ENCODE measurements at regions not wholly inside any gene's neighbourhood (a gene's known extent, or its start where the extent isn't known, plus 50 kb on each side); places are given as distances from the start of the nearest gene placed in this dataset.

- Histone ChIP-seq H3K9me2 (replicated peaks; ENCODE audit: insufficient read depth, low read length) (no peaks in the 10 kb centered on the region), H3K79me2 (ENCODE audit: insufficient read depth, low read length) (no peaks in the 10 kb centered on the region)
- TF ChIP-seq CTCF (IDR thresholded peaks at IDR 0.05; ENCODE audit: insufficient read depth, low read length, poor library complexity, severe bottlenecking) (no peak), EZH2phosphoT487 (conservative IDR thresholded peaks at IDR 0.05; ENCODE audit: low read length) (no peak)
Observed at GRCh38 chr2:116319935-116320334, 1494.6 kb upstream of the DDX18 start.

GRCh38 chr2:116329280-116329679, 1485.2 kb upstream of the DDX18 start:
- H3K4me3 ChIP-seq (ENCODE audit: insufficient read depth, low read length, poor library complexity, severe bottlenecking): no peak overlapping the region
- H2AFZ ChIP-seq (ENCODE audit: low read depth, low read length, severe bottlenecking): no peak overlapping the region
- TF ChIP-seq CTCF (IDR thresholded peaks at IDR 0.05; ENCODE audit: insufficient read depth, low read length, poor library complexity, severe bottlenecking) (no peak), EZH2phosphoT487 (conservative IDR thresholded peaks at IDR 0.05; ENCODE audit: low read length) (no peak)
- no peaks in the 10 kb centered on the region for H3K79me2 ChIP-seq (ENCODE audit: insufficient read depth, low read length)
- no peaks in the 10 kb centered on the region for H3F3A ChIP-seq (ENCODE audit: insufficient read depth)
- no peaks in the 10 kb centered on the region; the same call in 1 of the 2 replicates for H3K9me2 ChIP-seq (replicated peaks; ENCODE audit: insufficient read depth, low read length)
- no peaks in the 10 kb centered on the region for H3K9me3 ChIP-seq (ENCODE audit: insufficient read depth, low read length)
- H3K36me3 ChIP-seq (ENCODE audit: low read length): no peaks in the 10 kb centered on the region
- no peak overlapping the region for H3K27ac ChIP-seq (ENCODE audit: low read depth, low read length)
- H3K4me2 ChIP-seq (ENCODE audit: low read depth, low read length, poor library complexity, severe bottlenecking): no peak overlapping the region
- no peak overlapping the region for H3K9ac ChIP-seq (ENCODE audit: low read length)
- no peaks in the 10 kb centered on the region for H3K27me3 ChIP-seq (ENCODE audit: low read length)
- no peaks in the 10 kb centered on the region for H4K20me1 ChIP-seq (ENCODE audit: low read depth, low read length)

More at GRCh38 chr2:116319935-116320334, 1494.6 kb upstream of the DDX18 start:
- no peak overlapping the region for H3K4me2 ChIP-seq (ENCODE audit: low read depth, low read length, poor library complexity, severe bottlenecking)
- no peaks in the 10 kb centered on the region for H3K27me3 ChIP-seq (ENCODE audit: low read length)
- no peaks in the 10 kb centered on the region for H3F3A ChIP-seq (ENCODE audit: insufficient read depth)
- H3K9ac ChIP-seq (ENCODE audit: low read length): no peak overlapping the region
- H3K4me3 ChIP-seq (ENCODE audit: insufficient read depth, low read length, poor library complexity, severe bottlenecking): no peak overlapping the region
- H2AFZ ChIP-seq (ENCODE audit: low read depth, low read length, severe bottlenecking): no peak overlapping the region
- no peak overlapping the region for H3K27ac ChIP-seq (ENCODE audit: low read depth, low read length)
- no peaks in the 10 kb centered on the region for H4K20me1 ChIP-seq (ENCODE audit: low read depth, low read length)
- no peaks in the 10 kb centered on the region for H3K9me3 ChIP-seq (ENCODE audit: insufficient read depth, low read length)
- no peaks in the 10 kb centered on the region for H3K36me3 ChIP-seq (ENCODE audit: low read length)

- H3K9ac ChIP-seq (ENCODE audit: low read length): no peak overlapping the region
- no peaks in the 10 kb centered on the region for H4K20me1 ChIP-seq (ENCODE audit: low read depth, low read length)
- H3K4me3 ChIP-seq (ENCODE audit: insufficient read depth, low read length, poor library complexity, severe bottlenecking): no peak overlapping the region
- no peak overlapping the region for H2AFZ ChIP-seq (ENCODE audit: low read depth, low read length, severe bottlenecking)
- H3F3A ChIP-seq (ENCODE audit: insufficient read depth): no peaks in the 10 kb centered on the region
- no peaks in the 10 kb centered on the region for H3K27me3 ChIP-seq (ENCODE audit: low read length)
- H3K36me3 ChIP-seq (ENCODE audit: low read length): no peaks in the 10 kb centered on the region
- H3K4me2 ChIP-seq (ENCODE audit: low read depth, low read length, poor library complexity, severe bottlenecking): no peak overlapping the region
- no peaks in the 10 kb centered on the region for H3K9me3 ChIP-seq (ENCODE audit: insufficient read depth, low read length)
- no peak overlapping the region for H3K27ac ChIP-seq (ENCODE audit: low read depth, low read length)
- TF ChIP-seq CTCF (IDR thresholded peaks at IDR 0.05; ENCODE audit: insufficient read depth, low read length, poor library complexity, severe bottlenecking): no peak
- TF ChIP-seq EZH2phosphoT487 (conservative IDR thresholded peaks at IDR 0.05; ENCODE audit: low read length): no peak
- no peaks in the 10 kb centered on the region for H3K9me2 ChIP-seq (replicated peaks; ENCODE audit: insufficient read depth, low read length)
- no peaks in the 10 kb centered on the region for H3K79me2 ChIP-seq (ENCODE audit: insufficient read depth, low read length)
Observed at GRCh38 chr2:116340690-116341089, 1473.8 kb upstream of the DDX18 start.
